KMS-11 (cell line): ENCODE measurements at regions not wholly inside any gene's neighbourhood (a gene's known extent, or its start where the extent isn't known, plus 50 kb on each side); places are given as distances from the start of the nearest gene placed in this dataset.

Source experiments
- H2AFZ ChIP-seq: fragments of 200-600 bp; sonication (generic); 2 replicates; pipeline ENCODE4 v1.6.1; 2016; ENCODE audit warnings: antibody characterized with exemption, mixed run types, low read depth
- H3K27ac ChIP-seq: fragments of 200-600 bp; sonication (generic); 2 replicates; pipeline ENCODE4 v1.6.1; 2016; ENCODE audit warnings: mild to moderate bottlenecking, mixed run types
- H3K27me3 ChIP-seq: fragments of 200-600 bp; sonication (generic); 2 replicates; pipeline ENCODE4 v1.6.1; 2017; ENCODE audit warnings: mild to moderate bottlenecking, low read depth, mixed run types, moderate library complexity; ENCODE audit not compliant: insufficient read depth
- H3K36me3 ChIP-seq: fragments of 200-600 bp; sonication (generic); 2 replicates; pipeline ENCODE4 v1.6.1; 2017; ENCODE audit warnings: mild to moderate bottlenecking, mixed run types; ENCODE audit not compliant: insufficient read depth
- H3K4me1 ChIP-seq: fragments of 200-600 bp; sonication (generic); 2 replicates; pipeline ENCODE4 v1.6.1; 2016; ENCODE audit warnings: mild to moderate bottlenecking, low read depth, mixed run types; ENCODE audit not compliant: poor library complexity, severe bottlenecking
- H3K4me2 ChIP-seq: fragments of 200-600 bp; sonication (generic); 2 replicates; pipeline ENCODE4 v1.7.0; 2016; ENCODE audit warnings: mild to moderate bottlenecking, mixed run types
- H3K4me3 ChIP-seq: fragments of 200-600 bp; sonication (generic); IDR thresholded peaks from 2 replicates; pipeline ENCODE4 v1.6.1; 2017; ENCODE audit warnings: low read depth, low read length, mixed read lengths; ENCODE audit not compliant: insufficient read depth
- H3K79me2 ChIP-seq: fragments of 200-600 bp; sonication (generic); 2 replicates; pipeline ENCODE4 v1.6.1; 2016; ENCODE audit warnings: low read depth, mixed run types; ENCODE audit not compliant: insufficient read depth
- H3K9ac ChIP-seq: fragments of 200-600 bp; sonication (generic); 2 replicates; pipeline ENCODE4 v1.6.1; 2016; ENCODE audit warnings: mild to moderate bottlenecking, mixed run types
- H4K20me1 ChIP-seq: fragments of 200-600 bp; sonication (generic); 2 replicates; pipeline ENCODE4 v1.6.1; 2016; ENCODE audit warnings: mild to moderate bottlenecking, mixed run types; ENCODE audit not compliant: insufficient read depth
- TF ChIP-seq, protein P1 (sequence below): fragments of 200-600 bp; sonication (generic); conservative IDR thresholded peaks from 2 replicates; pipeline ENCODE4 v1.6.1; 2017; ENCODE audit warnings: low read depth, mild to moderate bottlenecking, antibody characterized with exemption, low read length, moderate library complexity, mixed read lengths

DNA sequence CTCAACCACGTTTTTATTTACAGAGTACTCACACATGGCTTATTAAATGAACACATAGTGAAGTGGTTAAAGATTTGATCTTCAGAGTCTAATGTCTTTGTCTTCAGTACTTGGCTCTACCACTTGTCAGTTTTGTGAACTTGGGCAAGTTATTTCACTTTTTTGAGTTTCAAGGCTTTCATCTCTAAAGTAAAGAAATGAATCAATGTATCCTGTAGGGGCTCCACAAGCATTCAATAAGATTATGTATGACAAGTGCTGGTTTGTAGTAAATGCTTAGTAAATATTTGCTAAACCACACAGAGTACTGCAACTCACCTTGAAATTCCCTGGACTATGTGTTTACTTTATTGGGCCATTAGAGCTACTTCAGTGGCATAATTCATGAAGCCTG is 446.0 kb upstream of the GOT2 start:
- no peaks in the 10 kb centered on the region for H3K36me3 ChIP-seq
- no peaks in the 10 kb centered on the region for H3K4me1 ChIP-seq
- H3K27me3 ChIP-seq = no peaks in the 10 kb centered on the region
- no peaks in the 10 kb centered on the region for H4K20me1 ChIP-seq
- no peak overlapping the region for H2AFZ ChIP-seq
- H3K27ac ChIP-seq = no peak overlapping the region
- no peaks in the 10 kb centered on the region for H3K79me2 ChIP-seq
- no peak overlapping the region for H3K4me3 ChIP-seq
- no peak overlapping the region for H3K4me2 ChIP-seq
- no peak overlapping the region for H3K9ac ChIP-seq
- TF ChIP-seq, protein P1, sequence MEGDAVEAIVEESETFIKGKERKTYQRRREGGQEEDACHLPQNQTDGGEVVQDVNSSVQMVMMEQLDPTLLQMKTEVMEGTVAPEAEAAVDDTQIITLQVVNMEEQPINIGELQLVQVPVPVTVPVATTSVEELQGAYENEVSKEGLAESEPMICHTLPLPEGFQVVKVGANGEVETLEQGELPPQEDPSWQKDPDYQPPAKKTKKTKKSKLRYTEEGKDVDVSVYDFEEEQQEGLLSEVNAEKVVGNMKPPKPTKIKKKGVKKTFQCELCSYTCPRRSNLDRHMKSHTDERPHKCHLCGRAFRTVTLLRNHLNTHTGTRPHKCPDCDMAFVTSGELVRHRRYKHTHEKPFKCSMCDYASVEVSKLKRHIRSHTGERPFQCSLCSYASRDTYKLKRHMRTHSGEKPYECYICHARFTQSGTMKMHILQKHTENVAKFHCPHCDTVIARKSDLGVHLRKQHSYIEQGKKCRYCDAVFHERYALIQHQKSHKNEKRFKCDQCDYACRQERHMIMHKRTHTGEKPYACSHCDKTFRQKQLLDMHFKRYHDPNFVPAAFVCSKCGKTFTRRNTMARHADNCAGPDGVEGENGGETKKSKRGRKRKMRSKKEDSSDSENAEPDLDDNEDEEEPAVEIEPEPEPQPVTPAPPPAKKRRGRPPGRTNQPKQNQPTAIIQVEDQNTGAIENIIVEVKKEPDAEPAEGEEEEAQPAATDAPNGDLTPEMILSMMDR = no peak

DNA sequence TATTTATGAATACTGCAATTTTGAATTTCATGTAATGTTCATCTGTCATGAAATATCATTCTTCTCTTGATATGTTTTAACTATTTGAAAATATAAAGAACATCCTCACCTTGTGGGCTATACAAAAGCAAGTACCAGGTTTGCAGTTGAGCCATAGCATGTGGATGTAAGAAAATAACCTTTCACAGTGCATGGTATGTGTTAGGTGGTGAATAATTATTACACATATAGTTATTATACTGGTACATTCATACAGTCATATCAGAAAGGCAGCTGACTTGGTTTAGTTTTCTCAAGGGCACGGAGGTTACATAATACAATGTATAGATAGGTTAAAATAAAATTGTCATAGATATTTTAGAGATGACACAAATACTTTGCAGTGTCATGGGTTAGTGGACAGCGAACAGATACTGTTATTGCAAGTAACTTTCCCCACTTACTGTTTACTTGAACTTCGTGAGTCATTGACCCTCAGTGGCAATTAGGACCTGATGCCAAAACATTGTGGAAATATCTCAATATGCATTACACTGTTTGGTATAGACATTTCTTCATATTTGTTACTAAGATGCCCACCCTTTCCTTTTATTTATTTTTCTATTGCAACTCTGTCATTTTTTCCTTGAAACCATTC is 445.4 kb upstream of the GOT2 start:
- Histone ChIP-seq H3K4me1 (no peaks in the 10 kb centered on the region), H3K36me3 (no peaks in the 10 kb centered on the region), H3K27ac (no peak overlapping the region), H3K9ac (no peak overlapping the region), H3K4me3 (no peak overlapping the region), H3K79me2 (no peaks in the 10 kb centered on the region), H3K27me3 (no peaks in the 10 kb centered on the region), H3K4me2 (no peak overlapping the region), H2AFZ (no peak overlapping the region), H4K20me1 (no peaks in the 10 kb centered on the region)
- TF ChIP-seq, protein P1 = no peak

DNA sequence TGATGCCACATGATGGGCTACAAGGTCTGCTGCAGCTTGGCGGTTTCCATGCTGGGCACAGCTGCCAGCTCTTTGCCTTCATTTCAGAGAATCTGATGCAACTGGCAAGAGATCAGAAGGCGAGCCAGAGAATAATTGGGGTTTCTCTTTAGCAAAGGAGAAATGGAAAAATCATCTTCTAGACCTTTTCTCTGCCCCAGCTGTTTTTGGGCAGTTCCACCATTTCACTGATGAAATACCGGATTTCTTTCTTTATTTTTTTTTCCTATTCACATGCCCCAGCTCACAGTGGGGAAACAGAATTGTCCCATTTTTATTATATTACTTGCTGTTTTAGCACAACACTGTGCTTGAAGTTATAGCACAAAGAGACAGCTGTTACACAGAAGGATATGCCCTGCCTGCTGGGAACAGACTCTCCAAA is 439.3 kb upstream of the GOT2 start:
- Histone ChIP-seq H3K4me1 (no peaks in the 10 kb centered on the region), H3K27ac (no peak overlapping the region), H3K4me2 (no peak overlapping the region), H2AFZ (no peak overlapping the region), H3K4me3 (no peak overlapping the region), H3K79me2 (no peaks in the 10 kb centered on the region), H3K27me3 (no peaks in the 10 kb centered on the region), H3K9ac (no peak overlapping the region), H4K20me1 (no peaks in the 10 kb centered on the region), H3K36me3 (no peaks in the 10 kb centered on the region)
- TF ChIP-seq, protein P1 = no peak

DNA sequence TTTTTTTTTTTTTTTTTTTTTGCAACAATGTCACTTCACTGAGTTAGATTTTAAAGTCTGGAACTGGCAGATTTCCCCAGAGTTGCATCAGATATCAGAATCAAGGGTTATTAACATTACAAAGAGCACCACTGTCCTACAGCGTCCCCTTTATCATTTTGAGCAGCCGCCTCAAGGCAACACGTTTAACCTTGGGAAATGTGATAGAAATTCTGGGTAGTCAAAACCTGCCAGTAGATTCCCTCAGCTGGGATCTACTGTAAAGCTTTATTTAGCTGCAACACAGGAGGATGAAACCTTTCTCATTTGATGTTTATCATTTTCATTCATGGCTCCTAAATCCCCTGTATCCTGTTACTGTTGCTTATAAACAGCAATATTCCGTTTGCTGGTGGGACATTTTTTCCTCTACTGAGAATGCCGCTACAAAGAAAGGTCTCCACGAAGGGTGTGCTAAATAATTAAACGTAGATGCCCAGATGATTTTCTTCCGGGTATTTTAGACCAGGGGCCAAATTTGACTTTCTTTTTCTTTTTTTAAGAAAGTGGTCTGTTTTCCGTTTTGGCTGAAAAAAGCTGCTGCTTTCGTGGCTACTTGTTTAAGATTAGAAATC is 436.1 kb upstream of the GOT2 start:
- H4K20me1 ChIP-seq = no peaks in the 10 kb centered on the region
- H3K27ac ChIP-seq = no peak overlapping the region
- H3K9ac ChIP-seq = no peak overlapping the region
- TF ChIP-seq, protein P1 = no peak
- H3K4me2 ChIP-seq = no peak overlapping the region
- no peak overlapping the region for H2AFZ ChIP-seq
- H3K4me3 ChIP-seq = no peak overlapping the region
- H3K27me3 ChIP-seq = no peaks in the 10 kb centered on the region
- H3K79me2 ChIP-seq = no peaks in the 10 kb centered on the region
- H3K4me1 ChIP-seq = no peaks in the 10 kb centered on the region
- H3K36me3 ChIP-seq = no peaks in the 10 kb centered on the region
